IMR-90 (cell line): ENCODE measurements at regions not wholly inside any gene's neighbourhood (a gene's known extent, or its start where the extent isn't known, plus 50 kb on each side); places are given as distances from the start of the nearest gene placed in this dataset.

Source experiments
- CEBPB ChIP-seq: IDR thresholded peaks from 2 replicates; pipeline ENCODE4 v1.6.1; 2012; ENCODE audit warnings: low read depth, low read length, improper control_type of control experiment
- MAFK ChIP-seq: IDR thresholded peaks from 2 replicates; pipeline ENCODE4 v1.6.1; 2012; ENCODE audit warnings: low read depth, low read length, improper control_type of control experiment
- POLR2A ChIP-seq: IDR thresholded peaks from 2 replicates; pipeline ENCODE4 v1.6.1; 2012; ENCODE audit warnings: mild to moderate bottlenecking, low read depth, low read length
- RAD21 ChIP-seq: IDR thresholded peaks from 2 replicates; pipeline ENCODE4 v1.6.1; 2012; ENCODE audit warnings: low read length, improper control_type of control experiment
- RCOR1 ChIP-seq: IDR thresholded peaks from 2 replicates; pipeline ENCODE4 v1.6.1; 2012; ENCODE audit warnings: mild to moderate bottlenecking, low read length, improper control_type of control experiment; ENCODE audit not compliant: insufficient replicate concordance
- TF ChIP-seq, protein P1 (sequence below): conservative IDR thresholded peaks from 2 replicates; pipeline ENCODE4 v1.5.1; 2012; ENCODE audit warnings: mild to moderate bottlenecking, low read depth, low read length, improper control_type of control experiment
- TF ChIP-seq, protein P2 (sequence below): fragments of 150-350 bp; IDR thresholded peaks from 2 replicates; pipeline ENCODE4 v1.6.1; 2017; ENCODE audit warnings: mild to moderate bottlenecking, antibody characterized with exemption, low read length, low read depth

DNA sequence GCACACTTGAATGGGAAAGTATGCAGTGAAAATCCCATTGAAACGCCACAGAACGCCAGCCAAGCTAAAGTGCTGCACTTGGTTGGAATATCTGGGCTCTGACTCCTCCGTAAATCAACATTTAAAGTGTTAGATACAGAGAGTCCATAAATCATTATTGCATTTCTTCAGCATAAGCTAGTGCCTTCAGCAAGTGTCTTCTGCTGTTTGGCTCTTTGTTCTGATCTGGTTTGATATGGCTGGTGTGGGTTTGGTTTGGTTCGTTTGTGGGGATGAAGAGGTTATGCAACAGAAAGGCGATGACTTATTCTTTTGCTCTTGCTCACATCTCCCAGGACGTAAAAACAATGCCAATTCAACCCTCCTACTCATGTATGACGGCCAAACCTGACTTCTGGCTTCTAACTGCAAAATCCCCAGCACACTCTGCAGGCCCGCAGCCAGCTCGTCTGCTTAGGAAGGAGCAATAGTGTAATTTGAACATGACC, 121.8 kb upstream of the ERG start:
- TF ChIP-seq MAFK (no peak), RCOR1 (no peak), RAD21 (no peak), CEBPB (no peak), POLR2A (no peak)
- TF ChIP-seq, protein P1, sequence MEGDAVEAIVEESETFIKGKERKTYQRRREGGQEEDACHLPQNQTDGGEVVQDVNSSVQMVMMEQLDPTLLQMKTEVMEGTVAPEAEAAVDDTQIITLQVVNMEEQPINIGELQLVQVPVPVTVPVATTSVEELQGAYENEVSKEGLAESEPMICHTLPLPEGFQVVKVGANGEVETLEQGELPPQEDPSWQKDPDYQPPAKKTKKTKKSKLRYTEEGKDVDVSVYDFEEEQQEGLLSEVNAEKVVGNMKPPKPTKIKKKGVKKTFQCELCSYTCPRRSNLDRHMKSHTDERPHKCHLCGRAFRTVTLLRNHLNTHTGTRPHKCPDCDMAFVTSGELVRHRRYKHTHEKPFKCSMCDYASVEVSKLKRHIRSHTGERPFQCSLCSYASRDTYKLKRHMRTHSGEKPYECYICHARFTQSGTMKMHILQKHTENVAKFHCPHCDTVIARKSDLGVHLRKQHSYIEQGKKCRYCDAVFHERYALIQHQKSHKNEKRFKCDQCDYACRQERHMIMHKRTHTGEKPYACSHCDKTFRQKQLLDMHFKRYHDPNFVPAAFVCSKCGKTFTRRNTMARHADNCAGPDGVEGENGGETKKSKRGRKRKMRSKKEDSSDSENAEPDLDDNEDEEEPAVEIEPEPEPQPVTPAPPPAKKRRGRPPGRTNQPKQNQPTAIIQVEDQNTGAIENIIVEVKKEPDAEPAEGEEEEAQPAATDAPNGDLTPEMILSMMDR = no peak
- TF ChIP-seq, protein P2, sequence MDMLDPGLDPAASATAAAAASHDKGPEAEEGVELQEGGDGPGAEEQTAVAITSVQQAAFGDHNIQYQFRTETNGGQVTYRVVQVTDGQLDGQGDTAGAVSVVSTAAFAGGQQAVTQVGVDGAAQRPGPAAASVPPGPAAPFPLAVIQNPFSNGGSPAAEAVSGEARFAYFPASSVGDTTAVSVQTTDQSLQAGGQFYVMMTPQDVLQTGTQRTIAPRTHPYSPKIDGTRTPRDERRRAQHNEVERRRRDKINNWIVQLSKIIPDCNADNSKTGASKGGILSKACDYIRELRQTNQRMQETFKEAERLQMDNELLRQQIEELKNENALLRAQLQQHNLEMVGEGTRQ = no peak
